Activated effector memory CD4-positive, alpha-beta T cell treated with anti-CD3 and anti-CD28 coated beads, Interleukin-2, amount 50 U/mL, for 16 hours (primary cell): ENCODE measurements at regions not wholly inside any gene's neighbourhood (a gene's known extent, or its start where the extent isn't known, plus 50 kb on each side); places are given as distances from the start of the nearest gene placed in this dataset.
"Not testable (repeated sequence)": the region's sequence is repeated elsewhere in the genome, so short reads cannot be mapped to it uniquely, and the experiment has no call there.

Experiments used
- DNase-seq: peaks from one replicate; pipeline ENCODE4 v3.0.0-alpha.2; 2020

DNA sequence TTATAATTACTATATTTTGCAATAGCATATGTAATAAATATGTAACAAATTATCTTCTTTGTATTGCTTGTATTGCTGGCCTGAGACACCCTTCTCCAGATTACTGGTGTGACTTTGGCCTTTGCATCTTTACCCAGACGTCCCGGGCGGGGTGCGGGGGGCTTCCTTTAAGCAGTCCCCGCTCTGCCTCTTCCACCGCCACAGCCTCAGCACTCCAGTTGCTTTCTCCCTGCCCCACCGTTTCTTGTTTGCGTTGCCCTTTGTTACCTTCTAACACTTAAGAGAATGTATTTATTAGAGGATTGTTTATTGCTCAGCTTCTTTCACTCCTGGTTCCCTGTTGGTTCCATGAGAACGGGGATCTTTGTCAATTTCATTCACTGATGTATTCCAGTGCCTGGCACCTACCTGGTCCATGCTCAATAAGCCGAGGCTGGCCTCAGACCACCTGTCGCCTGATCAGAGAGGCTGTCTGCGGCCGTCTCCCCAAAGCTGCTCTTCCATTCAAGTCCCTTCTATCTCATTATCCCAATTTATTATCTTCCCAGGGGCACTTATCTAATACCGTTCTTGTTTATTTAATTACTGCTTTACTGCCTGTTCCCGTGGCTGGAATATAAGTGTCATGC is 100.5 kb upstream of the RFLNA start:
- DNase-seq = no peak

DNA sequence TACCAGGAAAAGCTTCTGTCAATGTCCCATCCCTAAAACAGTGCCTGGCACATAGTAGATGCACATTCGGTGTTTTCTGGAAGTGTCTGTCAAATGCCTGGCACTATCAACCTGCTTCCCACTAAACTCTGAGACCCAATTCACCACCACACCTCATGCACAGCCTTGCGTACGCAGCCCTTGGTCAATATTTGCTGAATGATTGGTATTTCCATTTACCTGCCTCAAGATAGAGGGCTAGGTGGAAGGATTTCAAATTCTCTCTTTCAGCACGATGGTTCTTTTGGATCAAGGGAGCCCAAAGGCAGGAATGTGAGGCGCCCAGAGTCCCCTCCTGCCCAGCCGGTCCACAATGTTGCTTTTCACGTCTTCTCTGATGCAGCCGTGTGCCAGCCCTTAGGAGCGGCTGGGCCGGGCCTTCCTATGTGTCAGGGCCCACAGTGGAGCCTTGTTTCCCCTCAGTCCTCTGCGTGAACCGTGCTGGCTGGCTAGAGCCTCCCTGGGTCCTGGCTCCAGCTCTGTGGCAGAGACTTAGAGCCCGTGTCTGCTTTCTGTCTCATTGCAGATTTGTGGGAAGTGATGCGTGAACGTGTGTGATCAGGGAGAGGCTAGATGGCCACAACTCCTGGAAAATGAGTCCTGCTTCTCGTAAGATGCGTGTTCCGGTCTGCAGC is 99.9 kb upstream of the RFLNA start:
- DNase-seq = no peak

DNA sequence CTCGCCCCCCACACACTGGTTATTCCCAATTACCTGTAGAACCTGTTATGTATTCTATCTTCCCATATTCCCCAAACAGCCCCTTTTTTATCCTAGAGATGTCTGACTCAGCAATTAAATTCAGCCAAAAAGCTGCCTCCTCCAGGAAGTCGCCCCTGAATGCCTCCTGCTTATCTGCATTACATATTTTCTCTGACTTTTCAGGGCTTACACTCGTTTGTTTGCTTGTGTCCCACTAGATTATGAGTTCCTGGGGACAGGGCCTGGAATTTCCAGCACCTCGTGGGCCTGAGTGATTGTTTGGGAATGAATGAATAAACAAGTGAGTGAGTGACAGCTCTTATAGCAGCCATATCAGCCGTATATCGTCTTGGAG is 99.3 kb upstream of the RFLNA start:
- DNase-seq = no peak

DNA sequence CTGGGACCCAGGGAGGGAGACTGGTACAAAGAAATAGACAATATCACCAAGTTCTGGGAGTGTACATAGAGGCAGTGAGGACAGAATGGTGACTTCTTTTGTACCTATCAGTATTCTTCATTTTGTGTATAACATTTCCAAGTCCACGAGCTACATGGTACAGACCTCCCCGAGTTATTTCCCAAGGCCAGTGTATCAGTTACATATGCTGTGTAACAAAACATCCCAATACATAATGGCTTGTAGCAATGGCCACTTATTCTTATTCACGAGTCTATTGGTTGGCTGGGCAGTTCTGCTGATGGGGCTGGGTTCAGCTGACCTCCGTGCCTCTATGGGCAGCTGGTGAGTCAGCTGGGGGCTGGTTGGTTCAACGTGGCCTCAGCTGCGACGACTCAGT is 98.7 kb upstream of the RFLNA start:
- no peak for DNase-seq

DNA sequence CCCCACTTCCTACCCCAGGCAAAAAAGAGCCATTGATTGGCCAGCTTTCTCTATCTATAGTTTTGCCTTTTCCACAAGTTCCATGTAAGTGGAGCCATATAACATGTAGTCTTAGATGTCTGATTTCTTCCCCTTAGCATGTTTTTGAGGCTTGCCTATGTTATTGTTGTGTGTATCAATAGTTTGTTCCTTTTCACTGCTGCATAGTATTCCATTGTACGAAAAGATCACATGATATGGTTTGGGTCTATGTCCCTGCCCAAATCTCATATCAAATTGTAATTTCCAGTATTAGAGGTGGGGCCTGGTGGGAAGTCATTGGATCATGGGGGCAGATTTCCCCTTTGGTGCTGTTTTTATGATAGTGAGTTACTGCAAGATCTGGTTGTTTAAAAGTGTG is 93.6 kb upstream of the RFLNA start:
- DNase-seq = no peak

DNA sequence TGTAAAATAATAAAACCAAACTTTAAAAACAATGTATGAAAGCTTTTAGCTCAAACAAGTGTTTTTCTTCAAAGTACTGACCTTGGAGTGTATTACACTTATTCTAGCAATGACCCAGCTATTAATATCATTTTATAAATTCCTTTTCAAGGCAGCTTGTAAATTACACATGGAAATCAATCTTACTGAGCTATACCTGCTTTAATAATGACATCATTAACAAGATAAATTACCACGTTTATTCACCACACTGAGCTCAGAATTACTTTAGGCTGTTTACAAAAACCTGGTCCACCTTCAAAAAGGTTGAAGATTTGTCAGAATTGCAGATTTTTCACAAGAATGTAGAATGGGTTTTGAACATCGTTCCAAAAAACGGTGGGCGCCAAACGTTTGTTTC is 91.7 kb upstream of the RFLNA start:
- DNase-seq = no peak

DNA sequence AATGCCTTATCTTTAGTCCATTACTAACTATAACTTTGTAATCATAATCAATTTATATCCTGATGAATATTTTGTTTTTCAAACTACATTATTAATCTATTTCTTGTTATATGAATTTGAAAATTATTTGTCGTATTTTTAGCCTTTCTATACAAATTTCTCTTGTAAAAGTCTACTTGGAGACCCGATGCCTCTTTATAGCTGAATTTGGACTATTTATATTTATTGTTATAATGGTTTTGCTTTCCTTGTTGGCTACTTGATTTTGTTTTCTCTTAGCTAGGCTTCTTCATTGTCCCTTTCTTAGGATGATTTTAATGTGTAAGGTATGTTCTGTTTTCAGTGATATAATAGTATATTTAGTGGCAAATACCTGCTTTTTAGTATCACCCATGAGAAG is 89.5 kb upstream of the RFLNA start:
- DNase-seq = no peak

DNA sequence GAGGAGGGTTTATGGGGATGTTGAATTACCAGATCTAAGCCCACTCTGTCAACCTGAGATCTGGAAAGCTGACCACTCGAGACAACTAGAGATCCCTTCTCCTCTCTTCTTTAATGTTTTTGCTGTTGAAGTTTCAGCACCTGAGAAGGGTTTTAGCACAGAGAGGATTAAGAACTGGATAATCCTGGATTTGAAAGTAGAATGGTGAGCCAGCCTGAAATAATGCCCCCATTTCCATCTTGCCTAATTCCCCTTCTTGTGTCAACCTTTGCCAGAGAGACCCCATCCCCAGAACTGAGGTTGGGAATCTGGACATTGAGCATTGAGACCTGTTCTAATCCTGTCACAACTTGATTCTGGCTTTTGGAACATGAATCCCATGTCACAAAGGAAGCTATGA is 87.8 kb upstream of the RFLNA start:
- no peak for DNase-seq

DNA sequence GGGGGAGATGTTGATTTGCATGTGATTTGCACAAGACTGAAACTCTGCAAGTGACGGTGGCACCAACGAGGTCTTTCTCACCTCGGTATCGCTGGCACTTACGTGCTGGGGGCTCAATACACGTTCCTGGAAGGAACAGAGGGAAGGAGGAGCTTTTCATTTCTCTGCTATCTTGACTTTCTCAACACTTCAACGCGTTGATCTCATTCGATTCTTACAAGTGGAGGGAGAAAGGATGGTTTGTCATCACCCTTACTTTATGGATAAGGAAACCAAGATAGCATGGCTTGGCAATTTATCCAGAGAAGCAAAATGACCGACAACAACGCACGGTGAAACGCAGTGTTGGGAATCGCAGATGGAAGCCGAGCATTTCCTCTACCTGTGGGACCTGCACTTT is 87.3 kb upstream of the RFLNA start:
- DNase-seq = no peak

DNA sequence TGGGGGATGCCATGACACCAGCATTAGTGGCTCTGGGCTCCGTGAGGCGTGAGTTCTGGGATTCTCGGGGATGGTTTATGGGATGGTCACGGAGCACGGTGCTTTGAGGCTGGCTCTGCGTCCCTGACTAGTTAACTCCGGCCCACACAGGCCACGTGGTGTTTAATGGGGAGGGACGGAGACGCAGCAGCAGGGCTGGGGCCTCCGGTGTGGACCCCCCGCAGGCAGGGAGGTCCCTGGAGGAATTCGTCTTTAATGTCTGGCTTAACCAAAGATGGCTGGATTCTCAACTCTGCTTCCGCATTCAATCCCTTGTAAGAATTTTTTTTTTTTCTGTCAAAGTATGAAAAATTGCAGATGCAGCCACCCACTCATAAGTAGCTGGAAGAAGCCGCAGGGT is 86.4 kb upstream of the RFLNA start:
- no peak for DNase-seq

DNA sequence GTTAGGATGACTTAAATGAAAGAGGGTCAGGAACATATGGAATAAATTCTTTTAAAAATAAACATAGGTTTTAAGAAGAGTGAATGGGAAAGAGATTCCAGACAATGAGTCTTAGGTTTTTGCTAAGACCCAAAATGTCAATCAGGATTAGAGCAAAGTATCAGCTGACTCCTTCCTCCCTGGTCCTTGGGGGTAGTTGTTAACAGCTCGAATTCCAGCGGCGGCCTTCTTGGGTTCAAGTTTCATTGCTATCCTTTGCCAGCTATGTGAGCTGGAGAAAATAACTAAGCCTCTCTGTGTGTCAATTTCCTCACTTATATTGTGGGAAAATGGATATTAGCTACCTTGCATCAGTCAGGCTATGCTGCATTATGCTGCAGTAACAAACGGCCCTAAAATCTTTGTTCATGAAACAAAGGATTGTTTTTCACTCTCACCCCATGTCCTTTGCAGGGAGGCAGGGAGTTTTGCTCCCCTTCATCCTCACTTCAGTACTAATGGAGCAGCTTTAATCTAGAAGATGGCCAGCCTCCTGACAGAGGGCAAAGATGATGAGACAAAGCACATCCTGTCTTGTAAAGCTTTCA is 83.8 kb upstream of the RFLNA start:
- no peak for DNase-seq

DNA sequence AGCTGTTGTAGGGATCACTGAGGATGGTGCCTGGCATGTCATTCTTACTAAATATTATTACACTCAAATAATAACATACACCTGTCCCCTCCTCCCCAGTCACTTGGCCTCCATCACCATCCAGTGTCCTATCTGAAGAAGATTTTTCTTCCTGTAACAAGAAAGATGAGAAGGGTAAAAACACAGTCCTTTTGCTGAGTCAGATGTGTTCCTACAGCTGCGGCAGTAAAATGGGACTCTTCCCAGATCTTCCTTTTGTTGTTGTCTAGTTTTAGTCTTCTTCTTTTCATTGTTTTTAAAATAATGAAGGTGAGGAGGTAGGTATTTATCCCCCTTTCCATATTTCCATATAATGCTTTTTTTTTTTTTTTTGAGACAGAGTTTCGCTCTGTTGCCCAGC is 83.1 kb upstream of the RFLNA start:
- no peak for DNase-seq

DNA sequence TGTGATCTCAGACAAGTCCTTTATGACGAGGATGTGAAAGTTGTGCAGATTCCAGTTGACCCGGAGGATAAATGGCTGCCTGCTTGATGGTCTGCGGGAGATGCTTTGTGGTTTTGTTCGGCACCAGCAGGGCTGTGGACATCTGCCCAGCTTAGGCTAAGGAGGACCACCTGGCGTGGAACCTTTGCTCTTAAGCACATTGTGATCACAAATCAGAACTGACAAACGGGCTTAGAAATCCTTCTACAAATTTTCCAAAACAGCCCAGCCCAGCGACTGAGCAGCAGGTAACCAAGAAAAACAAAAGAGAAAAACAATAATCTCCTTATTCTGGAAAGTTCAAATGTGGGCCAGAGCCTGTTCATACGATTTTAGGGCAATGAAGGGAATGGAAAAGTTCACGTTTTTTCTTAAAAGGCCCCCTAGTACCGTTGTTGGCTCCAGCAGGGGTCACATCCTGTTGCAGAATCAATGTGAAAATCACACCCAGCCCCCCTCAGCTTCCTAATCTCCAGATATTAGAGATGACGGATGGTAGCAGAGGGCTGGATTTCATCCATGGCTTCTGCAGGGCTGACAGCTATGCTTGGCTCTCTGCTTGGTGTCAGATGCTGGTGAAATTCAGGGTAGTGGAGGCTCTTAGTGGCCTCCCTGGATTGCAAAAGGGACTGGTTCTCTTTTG is 81.1 kb upstream of the RFLNA start:
- no peak for DNase-seq

DNA sequence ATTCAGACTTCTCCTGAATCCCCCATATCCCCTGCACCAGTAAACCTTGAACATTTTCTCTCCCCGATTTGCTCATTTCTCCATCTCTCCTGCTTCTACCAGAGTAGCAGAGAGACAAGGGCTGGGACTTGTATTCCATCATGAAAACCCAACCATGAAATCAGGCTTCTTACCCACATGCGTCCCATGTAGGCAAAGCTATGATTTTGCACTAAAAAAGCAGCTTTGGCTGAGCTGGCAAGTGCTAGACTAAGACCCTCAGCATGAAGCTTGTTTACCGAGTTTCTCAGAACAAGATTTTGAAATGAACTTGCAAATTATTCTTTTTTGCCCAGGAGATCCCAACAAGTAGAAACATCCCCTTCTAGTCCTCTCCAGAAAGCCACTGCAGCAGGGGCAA is 80.3 kb upstream of the RFLNA start:
- DNase-seq = no peak

DNA sequence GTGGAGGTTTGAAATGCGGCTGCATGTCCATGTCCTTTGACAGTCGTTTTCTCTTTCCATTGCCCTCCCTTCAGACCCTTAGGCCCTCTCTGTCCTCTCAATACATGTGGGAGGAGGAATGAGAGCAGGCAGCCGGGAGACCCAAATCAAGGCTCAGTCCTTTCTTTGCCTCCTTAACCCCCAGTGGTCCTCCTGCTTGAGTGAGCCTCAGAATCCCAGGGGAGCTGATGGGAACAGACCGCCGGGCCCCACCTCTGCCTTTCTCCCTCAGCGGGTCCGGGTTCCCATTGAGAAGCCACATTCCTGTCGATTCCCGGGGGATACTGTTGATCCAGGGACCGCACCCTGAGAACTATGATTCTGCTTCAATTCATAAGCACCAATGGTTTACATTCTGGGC is 77.9 kb upstream of the RFLNA start:
- DNase-seq = no peak

DNA sequence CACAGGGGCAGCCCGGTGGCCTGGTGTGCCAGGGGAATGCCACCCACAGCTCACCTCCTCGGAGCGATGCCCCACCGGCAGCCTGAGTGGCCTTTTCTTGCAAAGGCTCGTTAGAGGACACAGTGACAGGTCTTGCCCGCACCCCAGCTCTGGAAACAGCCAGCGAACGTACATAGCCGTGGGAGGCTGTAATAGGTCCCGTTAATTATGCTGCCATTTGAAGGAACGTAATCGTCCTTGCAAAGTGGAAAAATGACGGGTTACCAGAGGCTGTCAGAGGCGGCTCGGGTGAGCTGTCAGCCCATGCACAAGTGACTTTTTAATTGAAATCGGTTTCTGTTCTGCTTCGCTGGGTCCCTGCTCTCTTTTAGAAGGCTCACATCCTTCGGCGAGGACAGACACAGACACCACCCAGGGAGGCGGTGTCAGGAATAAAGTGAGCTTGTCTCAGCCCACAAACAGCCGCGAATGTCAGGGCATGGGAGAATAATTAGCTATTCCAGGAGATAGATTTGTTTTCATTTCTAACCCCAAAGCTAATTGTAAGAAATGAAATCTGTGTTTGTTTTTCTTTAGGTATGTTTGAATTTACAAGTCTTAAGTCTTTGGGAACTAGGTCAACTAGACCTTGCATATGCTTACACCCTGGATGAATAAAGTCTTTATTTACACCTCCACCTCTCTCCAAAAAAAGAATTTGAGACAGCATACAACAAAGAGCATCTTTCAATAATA is 77.2 kb upstream of the RFLNA start:
- no peak for DNase-seq

DNA sequence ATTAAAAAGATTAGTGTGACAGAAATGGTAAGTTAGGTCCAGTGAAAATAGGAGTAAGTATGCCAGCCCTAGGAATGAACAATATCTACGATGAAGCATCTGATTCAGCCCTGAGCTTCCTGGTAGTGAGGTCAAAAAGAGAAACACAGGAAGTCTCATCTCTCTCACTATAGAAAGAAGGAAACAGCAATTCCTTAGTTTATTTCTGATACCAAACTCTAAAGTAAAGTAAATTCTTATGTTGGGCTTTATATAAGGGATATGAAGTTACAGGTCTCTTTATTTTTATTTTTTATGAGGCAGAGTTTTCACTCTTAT is 76.7 kb upstream of the RFLNA start:
- DNase-seq = no peak

DNA sequence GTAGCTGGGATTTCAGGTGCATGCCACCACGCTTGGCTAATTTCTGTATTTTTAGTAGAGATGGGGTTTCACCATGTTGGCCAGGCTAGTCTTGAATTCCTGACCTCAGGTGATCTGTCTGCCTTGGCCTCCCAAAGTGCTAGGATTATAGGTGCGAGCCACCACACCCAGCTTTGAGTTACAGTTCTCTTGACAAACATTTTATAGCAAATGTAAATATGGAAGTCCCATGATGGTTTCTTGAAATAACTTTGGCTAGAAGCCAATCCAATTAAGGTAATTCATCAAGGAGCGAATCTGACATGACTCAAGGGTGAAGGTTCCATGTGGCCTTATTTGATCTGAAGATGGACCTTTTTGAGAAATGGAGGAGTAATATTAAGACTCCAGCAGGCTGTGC is 76.2 kb upstream of the RFLNA start:
- not testable (repeated sequence) for DNase-seq

DNA sequence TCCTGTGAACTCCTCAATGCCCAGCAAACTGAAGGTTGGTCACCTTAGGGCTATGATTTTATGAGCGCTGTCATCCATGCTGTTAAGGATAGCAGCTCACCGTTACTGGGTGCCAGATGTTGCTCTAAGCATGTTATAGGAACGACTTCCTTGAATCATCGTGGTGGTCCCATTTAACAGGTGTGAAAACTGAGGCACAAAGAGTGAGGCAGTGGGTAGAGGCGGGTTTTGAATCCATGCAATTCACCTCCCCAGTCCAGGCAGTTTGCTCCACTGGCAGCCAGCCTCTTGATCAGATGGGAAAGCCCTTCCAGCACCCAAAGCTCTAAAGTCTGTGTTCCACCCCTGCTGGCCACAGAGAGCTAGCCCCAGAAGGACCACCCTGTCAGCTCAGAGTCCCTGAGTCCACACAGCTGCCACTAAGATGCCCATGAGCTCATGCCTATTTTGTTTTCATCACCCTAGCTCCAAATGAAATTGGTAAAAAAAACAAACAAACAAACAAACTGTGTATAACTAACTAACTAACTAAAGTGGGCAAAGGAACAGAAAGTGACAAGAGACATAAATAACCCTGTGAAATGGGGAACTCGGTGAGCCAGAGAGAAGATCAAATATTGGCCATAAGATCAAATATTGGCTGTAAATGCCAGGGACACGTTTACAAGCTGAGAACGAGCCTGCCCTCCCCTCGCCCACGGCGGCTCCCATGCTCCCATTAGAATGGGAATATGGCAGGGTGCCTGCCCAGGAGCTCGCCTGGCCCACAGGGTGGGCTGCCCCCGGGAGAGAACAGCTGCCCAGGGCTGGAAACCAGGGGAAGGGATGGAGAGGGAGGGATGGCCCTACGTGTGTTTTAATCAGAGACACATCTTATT is 72.3 kb upstream of the RFLNA start:
- no peak for DNase-seq

DNA sequence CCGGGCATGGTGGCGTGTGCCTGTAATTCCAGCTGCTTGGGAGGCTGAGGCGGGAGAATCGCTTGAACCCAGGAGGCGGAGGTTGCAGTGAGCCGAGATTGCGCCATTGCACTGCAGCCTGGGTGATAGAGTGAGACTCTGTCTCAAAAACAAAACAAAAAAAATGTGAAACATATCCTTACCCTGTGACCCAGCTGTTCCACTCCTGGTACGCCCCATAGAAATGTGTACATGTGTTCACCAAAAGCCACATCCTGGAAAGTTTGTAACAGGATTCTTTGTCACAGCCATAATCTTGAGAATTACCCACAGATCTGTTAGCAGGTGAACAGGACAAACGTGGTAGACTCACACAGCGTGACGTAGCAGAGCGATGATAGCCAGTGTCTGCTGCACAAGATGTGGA is 71.2 kb upstream of the RFLNA start:
- not testable (repeated sequence) for DNase-seq

DNA sequence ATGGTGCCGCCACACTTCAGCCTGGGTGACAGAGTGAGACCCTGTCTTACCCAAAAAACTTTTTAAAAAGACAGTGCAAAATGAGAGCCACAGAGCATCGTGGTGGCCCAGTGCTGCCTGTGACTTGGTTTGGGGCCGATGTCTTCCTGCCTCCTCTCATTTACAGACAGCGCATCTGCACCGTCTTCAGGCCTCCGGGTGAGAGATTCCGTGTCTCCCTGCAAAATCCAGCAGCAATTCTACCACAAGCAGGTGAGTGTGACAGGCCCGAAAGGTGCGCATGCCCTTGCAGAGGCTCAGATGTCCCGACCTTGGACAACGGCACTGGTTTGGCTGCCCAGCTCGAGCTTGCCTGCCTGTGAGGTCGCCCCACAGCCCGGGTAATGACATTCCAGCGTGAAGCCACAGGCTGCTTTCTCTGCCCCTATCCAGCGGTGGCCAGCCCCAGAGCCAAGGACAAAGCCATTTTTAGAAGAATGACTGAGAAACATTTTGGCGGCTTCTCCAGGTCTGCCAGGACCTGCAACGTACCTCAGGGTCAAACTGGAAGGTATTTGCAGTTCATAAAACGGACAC is 70.3 kb upstream of the RFLNA start:
- no peak for DNase-seq

DNA sequence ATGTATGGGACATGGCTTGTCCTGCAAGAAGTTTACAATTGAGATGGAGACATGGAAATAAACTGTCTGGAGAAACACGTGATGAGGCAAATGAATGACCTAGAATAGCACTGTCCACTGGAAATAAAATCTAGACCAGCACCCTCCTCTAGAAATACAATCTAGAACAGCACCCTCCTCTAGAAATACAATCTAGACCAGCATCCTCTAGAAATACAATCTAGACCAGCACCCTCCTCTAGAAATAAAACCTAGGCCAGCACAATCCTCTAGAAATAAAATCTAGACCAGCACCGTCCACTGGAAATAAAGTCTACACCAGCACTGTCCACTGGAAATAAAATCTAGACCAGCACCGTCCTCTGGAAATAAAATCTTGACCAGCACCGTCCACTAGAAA is 69.2 kb upstream of the RFLNA start:
- DNase-seq = no peak
